Medulla oblongata (tissue), 1 donor: ENCODE measurements at regions not wholly inside any gene's neighbourhood (a gene's known extent, or its start where the extent isn't known, plus 50 kb on each side); places are given as distances from the start of the nearest gene placed in this dataset.
"Not testable (repeated sequence)": the region's sequence is repeated elsewhere in the genome, so short reads cannot be mapped to it uniquely, and the experiment has no call there.

Source experiments
- DNase-seq: peaks from one replicate; pipeline ENCODE4 v3.0.0-alpha.2; 2015; ENCODE audit errors: extremely low spot score

DNA sequence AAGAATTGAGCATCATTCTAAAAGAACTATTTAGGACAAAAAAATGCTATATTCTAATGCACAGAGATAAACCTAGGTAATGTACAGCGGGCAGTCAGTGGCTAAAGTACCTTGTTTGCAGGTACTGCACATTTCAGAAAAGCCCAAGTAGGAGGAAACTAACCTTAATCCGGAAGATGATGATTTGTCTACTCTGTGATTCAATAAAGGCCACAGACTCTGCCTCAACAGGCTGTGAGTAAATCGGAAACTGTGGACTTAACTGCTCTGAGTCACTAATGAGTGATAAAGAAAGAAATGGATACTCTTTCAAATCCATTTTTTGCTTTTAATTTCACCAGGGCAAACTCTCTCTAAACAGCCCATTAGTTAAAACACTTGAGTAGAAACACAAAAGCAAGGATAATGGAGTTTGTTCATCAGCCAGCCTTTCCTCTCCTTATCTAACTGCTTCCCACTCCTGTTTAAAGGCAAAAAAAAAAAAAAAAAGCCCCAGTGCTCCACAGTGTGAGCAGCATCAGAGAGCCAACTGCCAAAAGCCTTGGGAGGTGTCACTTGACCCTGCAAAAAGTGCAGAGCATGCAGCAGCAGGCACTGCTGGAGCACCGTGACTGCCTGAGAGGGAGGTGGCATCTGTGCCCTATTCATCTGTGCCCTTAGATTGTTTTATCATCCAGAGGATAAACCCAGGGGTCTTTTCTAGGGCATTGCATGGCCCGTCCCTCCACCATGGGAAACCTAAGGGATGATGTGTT, 187.7 kb downstream of the SATB1 start:
- DNase-seq, result no peak

DNA sequence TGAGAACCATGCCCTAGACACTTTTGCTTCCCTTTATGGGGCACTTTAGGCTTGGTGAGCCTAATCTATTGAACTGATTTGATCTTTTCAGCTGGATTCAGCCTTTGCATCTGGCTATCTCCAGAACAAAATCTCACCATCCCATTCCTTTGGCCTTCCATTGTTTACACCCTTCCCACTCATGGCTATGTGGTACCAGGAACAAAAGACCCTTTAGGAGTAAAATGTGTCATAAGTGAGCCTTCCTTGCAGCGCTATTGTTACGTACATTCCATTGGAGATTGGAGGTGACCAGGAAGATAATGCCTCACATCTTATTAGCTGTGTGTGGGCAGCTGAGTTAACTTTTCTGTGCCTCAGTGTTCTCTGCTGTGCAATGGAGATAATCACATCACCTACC, 188.4 kb downstream of the SATB1 start:
- DNase-seq, result no peak

DNA sequence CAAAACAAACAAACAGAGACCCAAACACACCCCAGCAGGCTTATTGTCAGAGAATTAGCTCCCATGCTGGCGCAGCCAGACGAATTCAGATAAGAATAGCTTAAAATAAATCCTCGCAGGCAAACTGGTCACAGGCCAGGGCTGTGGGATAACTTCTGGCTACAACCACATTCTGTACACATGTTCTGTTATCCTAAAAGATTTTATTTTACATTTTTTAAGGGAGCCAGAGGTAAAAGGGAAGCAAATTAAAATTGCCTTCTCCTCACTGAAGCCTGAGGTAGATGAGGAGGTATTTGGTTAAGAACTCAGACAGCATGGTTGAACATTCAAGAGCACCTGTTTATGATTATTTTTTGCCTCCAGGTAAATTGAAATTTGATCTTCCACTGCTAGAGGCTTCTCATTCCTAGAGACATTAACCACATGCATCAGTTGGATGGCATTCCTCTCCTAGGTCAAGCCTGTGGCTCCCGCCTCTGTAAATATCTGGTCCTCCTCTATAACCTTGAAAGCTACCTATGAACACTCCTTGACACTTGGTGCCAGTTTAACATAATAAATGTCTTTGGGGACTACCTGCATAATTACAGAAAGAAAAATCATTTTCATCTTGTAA, 190.3 kb downstream of the SATB1 start:
- no peak for DNase-seq

DNA sequence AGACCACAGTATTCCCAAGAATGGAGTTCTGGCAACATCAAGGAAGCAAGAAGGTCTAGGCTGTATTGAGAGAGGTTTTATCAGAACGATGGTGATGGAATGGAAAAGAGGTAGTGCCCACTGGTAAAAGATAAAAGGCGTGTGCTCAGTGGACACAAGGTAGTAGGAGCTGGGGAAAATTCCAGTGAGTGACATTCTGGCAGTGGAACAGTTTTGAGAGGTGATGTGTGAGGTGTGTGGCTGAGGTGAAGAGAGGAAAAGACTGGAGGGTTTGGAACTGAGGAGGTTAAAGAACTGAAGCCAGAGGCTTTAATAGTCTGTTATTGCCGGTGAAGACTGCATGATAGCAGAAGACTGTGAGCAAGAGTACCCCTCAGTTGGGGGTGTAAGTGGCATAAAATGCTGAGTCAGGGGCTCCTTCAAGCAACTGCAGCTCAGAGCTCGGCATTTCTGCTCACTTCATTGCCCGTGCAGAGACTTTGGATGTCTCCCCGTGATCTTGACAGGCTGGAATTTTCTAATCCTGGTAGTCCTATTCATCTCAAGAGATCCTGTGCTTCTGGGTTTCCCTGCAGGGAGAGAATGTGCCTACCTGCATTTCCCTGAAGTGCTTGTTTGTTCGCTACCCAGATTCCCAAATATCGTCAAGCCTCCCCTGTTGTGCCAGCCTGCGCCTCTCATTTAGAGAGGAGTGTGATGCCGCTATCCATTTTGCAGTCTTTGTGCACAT, 191.0 kb downstream of the SATB1 start:
- DNase-seq, result no peak

DNA sequence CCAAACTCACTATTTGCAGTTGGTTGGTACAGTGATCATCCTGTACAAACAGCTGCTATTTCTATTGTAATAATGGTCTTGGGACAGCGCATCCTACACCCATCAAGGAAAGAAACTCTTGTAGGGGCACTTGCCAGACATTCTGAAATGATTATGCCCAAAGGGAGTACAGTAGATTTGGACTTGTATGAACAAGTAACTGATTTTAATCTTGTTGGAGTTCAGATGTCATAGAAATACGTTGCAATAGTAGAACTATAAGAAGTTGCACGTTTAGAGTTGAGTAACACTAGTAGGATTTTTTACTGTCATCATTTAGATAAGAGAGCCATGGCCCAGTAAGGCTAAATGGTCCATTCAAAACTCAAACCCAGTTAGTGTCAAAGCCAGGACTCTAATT, 192.8 kb downstream of the SATB1 start:
- no peak for DNase-seq

DNA sequence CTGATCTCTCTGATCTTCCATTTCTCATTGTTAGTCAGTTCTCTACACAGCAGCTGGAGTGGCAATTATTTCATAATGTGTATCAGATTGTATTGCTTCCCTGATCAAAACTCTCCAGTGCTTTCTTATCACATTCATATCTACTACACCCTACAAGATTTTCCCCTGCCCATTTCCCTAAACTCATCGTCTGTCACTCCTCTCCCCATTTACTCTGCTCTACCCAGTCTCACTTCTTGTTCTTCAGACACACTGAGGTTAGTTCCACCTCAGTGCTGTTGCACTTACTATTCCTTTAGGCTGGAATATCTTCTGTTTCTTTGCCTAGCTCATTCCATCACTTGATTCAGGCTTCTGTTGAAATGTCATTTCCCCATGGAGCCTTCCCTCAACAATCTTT, 197.1 kb downstream of the SATB1 start:
- no peak for DNase-seq

DNA sequence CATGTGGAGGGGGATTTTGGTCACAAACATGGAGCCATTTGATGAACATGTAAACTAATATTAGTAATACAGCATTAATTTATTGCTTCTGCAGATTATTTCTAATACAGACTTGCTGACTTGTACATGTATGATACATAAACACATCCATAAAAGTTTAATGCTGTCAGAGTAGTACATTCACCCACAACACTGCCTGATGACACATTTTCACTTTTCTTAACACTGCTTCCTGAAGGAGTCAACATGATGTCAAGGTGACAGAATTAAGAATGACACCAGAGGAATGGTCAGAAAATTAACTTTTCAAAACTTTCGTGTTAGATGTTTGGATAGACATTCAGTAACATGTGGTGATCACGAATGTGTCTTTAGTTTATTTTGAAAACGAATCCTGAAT, 199.4 kb downstream of the SATB1 start:
- no peak for DNase-seq

DNA sequence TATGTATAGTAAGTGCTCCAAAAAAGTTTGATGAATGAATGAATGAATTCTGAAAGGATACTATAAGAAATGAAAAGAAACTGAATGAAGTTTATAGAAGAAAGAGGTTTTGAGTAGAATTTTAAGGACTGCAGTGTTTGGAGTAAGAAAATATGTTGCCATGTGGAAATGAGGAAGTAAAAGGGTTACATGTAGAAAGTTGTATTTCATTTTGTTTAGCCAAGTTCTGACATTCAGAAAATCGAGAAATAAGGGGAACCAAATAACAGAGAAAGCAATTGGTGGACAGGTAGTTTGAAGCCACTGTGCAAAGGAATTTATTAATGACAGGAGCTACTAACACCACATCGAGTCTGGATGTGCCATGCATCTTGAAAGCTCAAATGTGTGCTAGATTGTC, 200.7 kb downstream of the SATB1 start:
- DNase-seq, result no peak

DNA sequence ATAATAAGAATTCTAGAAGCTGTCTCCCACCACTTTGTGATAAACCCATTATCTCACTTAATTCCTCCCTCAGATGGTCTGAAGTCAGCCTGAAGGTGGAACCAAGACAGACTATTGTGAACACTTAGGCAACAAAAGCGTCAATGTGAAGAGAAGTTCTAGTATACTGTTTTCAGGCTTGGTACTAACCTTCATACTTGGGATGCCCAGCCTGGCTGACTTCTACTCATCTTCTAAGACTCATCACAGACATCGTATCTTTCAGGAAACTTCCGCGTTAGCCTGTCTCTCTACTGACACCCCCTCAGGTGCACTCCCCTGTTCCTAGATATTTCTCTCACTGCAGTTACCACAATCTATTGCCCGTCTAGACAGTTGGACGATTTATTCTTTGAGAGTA, 201.2 kb downstream of the SATB1 start:
- DNase-seq, result no peak

DNA sequence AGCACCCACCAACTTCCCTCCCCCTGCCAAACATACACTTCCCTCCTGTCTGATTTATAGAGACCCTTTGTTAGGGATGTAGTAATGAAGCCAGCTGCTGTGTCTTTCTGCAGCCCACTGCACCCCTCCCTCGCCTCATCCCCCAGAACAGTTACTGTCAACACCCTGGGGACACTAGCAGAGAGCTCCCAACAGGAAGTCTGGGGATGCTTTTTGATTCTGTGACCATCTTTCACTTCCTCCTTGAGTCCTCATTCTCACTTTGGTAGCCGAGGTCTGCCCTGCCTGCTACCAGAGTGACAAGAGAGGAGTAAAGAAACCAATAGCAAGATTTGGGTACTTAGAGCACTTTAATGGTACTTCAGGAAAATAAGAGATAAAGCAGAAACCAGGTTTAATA, 201.6 kb downstream of the SATB1 start:
- DNase-seq, result peak; percentile 67

DNA sequence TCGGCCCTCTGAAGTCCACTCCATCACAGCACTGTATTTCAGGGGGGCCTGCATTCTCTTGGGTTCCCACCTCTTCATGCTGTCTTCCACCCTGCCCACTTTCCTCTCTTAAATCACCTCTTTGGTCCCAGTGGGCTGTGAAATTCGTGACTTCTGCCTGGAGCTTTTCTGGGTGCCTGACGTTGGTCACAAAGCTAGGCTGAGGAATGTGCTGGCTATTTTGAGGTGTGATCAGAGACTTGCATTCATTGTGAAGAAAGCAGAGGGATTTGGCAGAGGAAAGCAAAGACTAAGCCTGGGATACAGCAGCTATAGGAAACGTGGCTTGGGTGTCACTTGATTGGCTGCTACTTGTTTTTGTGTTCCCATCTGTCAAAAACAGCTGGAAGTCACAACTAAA, 202.5 kb downstream of the SATB1 start:
- DNase-seq, result no peak

DNA sequence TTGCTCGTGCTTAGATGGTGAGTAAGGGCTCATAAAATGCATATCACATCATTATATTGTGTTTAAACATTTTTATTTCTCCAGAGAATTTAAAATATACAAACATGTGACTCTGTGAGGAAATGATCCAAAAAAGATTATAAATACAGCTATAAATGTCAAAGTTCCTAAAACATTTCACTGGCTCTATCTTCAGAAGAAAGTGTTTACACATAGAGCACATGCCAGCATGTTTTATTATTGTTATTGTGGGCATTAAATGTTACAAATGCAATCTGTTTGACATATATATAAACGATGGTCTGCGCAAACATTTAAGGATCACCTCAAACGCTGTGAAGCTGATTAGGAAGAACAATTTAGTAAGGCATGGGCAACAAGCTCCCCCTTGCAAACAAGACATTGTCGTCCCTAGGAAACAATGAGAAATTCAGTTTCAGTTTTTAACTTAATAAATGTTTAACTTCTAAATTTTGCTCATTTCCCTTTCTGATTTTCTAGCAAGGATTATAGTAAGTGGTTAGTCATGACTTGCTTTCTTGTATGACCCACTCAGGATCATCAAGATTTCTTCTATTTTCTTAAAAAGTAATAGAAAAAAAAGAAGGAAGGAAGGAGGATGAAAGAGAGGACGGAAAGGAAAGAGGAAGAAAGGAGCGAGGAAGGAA, 207.5 kb downstream of the SATB1 start:
- DNase-seq, result no peak

DNA sequence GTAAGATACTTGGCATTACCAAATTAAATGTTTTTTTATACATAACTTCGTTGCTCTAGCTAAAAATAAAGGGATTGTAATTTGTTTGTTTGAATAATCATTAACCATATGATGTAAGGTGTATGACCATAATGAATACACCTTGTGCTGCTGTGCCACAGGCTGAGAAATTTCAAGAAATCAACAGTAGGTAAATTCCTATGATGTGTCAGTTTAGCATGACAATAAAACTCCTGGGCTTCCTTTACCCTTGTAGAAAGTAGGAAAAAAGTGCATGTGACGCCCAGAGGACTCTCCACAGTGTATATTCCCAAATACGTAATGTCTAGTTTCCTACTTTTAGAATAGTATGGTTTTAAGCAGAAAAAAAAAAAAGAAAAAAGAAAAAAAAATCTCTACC, 208.1 kb downstream of the SATB1 start:
- no peak for DNase-seq

DNA sequence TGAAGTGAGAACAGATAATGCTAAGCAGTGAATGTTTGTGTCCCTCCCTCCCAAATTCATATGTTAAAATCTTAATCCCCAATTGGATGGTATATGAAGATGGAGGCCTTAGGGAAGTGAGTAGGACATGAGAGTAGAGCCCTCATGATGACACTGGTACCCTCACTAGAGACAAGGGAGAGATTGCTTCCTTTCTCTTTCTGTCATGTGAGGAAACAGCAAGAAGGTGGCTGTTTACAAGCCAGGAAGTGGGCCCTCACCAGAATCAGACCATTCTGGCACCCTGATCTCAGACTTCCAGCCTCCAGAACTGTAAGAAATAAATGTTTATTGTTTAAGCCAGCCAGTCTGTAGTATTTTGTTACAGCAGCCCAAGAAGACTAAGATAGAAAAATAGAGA, 209.5 kb downstream of the SATB1 start:
- DNase-seq, result no peak

DNA sequence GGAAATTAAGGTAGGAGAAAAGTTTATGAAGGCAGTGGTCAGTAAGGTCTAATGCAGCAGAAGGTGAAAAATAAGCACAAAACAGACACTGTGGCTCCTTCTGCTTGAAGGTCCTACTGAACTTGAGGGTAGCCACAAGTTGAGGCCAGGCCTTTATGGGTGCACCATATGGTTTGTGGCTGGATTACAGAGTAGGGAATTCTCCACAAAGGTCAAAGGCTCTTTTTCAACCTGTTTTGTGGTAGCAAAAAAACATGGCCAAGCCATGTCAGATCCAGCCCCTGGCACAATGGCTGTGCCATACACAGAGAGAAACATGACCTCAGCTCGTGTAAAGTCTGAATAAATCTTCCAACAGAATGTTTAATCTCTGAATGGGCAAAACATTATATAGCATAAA, 214.0 kb downstream of the SATB1 start:
- no peak for DNase-seq

DNA sequence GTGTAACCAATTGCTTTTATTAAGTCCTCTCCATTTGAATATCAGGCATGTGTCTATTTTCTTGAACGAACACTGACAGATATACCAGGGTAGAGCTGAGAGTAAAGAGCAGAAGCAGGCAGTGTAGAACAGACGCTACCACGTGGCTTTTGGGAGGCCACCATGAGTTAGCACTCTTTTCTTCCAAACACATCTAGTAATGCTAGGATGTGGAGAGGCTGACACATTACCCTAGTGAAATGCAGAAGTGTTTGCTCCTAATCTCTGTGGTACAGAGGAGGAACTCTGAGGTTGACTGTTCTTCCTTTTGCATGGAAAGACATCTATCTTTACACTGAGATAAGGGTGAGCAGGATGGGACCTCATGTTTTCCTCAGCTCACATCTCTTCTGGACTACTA, 216.3 kb downstream of the SATB1 start:
- DNase-seq, result peak; percentile 50

DNA sequence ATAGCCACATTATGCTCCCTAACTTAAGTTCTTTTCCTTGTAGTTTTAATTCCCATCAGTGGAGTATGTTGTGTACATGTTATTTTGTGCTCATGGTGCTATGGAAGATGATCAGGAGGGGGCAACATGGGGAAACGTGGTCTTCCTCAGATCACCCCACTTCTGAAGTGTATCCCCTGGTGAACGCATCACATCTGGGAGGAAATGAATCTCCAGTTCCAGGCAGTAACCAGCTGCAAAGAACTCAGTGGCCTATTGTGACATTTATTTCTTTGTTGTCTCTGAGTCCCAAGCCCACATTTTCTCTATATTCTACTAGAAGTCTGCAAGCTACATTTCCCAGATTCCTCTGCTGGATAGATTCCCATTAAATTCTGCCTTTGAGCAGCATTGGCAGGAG, 217.0 kb downstream of the SATB1 start:
- DNase-seq, result no peak

DNA sequence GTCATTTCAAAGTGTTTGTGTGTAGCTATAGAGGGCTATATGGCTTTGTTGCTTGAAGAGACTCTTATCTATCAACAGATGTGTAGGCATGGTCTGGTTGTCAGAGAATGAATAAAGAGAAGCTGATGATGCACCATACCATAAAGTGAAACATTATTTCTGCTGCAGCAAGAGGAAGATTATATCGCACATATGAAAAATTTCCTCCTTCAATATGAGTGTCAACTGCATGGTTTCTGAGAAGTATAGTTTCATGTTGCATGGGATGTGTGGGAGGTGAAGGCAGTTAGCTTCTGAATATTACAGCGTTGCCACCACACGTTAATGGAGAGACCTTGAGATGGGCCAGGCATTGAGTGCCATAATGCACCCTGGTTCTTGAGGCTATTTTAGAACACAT, 217.9 kb downstream of the SATB1 start:
- no peak for DNase-seq

DNA sequence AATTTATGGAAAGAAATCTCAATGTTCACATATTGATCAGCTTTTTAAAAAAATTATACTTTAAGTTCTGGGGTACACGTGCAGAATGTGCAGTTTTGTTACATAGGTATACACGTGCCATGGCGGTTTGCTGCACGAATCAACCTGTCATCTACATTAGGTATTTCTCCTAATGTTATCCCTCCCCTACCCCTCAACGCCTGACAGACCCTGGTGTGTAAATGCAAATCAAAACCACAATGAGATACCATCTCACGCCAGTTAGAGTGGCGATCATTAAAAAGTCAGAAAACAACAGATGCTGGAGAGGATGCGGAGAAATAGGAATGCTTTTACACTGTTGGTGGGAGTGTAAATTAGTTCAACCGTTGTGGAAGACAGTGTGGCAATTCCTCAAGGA, 219.4 kb downstream of the SATB1 start:
- not testable (repeated sequence) for DNase-seq

DNA sequence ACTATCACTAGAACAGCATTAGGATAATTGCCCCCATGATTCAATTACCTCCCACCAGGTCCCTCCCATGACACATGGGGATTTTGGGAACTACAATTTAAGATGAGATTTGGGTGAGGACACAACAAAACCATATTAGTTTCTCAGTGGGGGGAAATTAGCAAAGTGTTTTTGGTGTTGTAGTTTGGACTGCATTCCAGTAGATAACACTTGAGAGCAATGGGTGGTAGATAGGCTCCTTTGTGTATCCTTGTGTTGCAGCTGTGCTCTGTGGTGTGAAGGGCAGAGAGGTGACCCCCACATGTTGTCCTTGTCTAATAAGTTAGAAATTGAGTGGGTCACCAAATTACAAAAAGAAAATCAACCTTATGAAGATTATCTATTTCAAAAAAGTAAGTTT, 223.8 kb downstream of the SATB1 start:
- no peak for DNase-seq

DNA sequence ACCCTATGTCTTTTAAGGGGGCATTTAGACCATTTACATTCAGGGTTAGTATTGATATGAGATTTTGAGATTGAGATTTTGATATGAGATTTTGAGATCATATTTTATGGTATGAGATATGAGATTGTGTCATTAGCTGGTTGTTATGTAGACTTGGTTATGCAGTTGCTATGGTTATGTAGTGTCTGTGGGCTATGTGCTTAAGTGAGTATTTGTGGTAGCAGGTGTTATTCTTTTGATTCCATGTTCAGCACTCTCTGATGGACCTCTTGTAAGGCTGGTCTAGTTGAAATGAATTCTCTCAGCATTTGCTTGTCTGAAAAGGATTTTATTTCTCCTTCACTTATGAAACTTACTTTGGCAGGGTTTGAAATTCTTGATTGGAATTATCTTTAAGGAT, 225.4 kb downstream of the SATB1 start:
- no peak for DNase-seq

DNA sequence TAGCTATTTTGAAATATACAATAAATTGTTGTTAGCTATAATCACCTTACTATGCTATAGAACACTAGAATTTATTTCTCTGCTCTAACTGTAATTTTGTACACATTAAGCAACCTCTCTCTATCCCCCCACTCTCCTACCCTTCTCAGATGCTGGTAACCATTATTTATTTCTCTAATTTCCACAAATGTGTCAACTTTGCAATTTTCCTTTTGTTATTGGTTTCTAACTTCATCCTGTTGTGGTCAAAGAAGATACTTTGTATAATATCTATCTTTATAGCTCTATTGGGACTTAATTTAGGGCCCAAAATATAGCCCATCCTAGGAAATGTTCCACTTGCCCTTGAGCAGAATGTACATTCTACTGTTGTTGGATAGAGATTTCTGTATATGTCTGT, 229.3 kb downstream of the SATB1 start:
- no peak for DNase-seq

DNA sequence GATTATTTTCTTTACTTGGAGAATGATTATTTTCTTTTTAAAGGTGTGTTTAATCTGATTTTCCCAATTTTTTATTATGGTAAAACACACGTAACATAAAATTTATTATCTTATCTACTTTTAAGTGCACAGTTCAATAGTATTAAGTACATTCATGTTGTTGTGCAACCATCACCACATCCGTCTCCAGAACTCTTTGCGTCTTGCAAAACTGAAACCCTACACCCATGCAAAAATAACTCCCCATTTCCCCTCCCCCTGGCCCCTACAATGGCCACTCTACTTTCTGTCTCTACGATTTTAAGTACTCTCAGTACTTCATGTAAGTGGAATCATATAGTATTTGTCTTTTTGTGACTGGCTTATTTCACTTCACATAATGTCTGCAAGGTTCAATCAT, 230.7 kb downstream of the SATB1 start:
- no peak for DNase-seq
